ENCODE measurements at regions not wholly inside any gene's neighbourhood (a gene's known extent, or its start where the extent isn't known, plus 50 kb on each side); places are given as distances from the start of the nearest gene placed in this dataset.
"Not testable (repeated sequence)": the region's sequence is repeated elsewhere in the genome, so short reads cannot be mapped to it uniquely, and the experiment has no call there.

- TF ChIP-seq CTCF (IDR thresholded peaks at IDR 0.05; ENCODE audit: insufficient read depth, low read depth, low read length, missing control alignments) = no peak
- DNase-seq (ENCODE audit: low read depth) = no peak
Measured at GRCh38 chr6:854406-855118, 161.6 kb upstream of the EXOC2 start.

GRCh38 chr6:852216-852615, 159.3 kb upstream of the EXOC2 start:
- DNase-seq (ENCODE audit: low read depth); H3K4me3 ChIP-seq (ENCODE audit: low read depth, low read length): not testable (repeated sequence)

More at GRCh38 chr6:854406-855118, 161.6 kb upstream of the EXOC2 start:
- no peak overlapping the region for H3K4me3 ChIP-seq (ENCODE audit: low read depth, low read length)

- TF ChIP-seq CTCF (IDR thresholded peaks at IDR 0.05; ENCODE audit: insufficient read depth, low read depth, low read length, missing control alignments) = no peak
- H3K4me3 ChIP-seq (ENCODE audit: low read depth, low read length) = no peak overlapping the region
- DNase-seq (ENCODE audit: low read depth) = no peak
Measured at GRCh38 chr6:849075-849506, 156.2 kb upstream of the EXOC2 start.

- H3K4me3 ChIP-seq (ENCODE audit: low read depth, low read length) = no peak overlapping the region
- no peak for DNase-seq (ENCODE audit: low read depth)
- TF ChIP-seq CTCF (IDR thresholded peaks at IDR 0.05; ENCODE audit: insufficient read depth, low read depth, low read length, missing control alignments) = no peak
Measured at GRCh38 chr6:845566-845965, 152.6 kb upstream of the EXOC2 start.

- DNase-seq (ENCODE audit: low read depth) = no peak
- H3K4me3 ChIP-seq (ENCODE audit: low read depth, low read length) = no peak overlapping the region
- no peak for TF ChIP-seq CTCF (IDR thresholded peaks at IDR 0.05; ENCODE audit: insufficient read depth, low read depth, low read length, missing control alignments)
Measured at GRCh38 chr6:845101-845500, 152.2 kb upstream of the EXOC2 start.

GRCh38 chr6:842141-842540, 149.2 kb upstream of the EXOC2 start:
- H3K4me3 ChIP-seq (ENCODE audit: low read depth, low read length) = no peak overlapping the region
- DNase-seq (ENCODE audit: low read depth) = no peak
- TF ChIP-seq CTCF (IDR thresholded peaks at IDR 0.05; ENCODE audit: insufficient read depth, low read depth, low read length, missing control alignments) = no peak

GRCh38 chr6:841569-841968, 148.6 kb upstream of the EXOC2 start:
- no peak overlapping the region for H3K4me3 ChIP-seq (ENCODE audit: low read depth, low read length)
- DNase-seq (ENCODE audit: low read depth) = no peak
- TF ChIP-seq CTCF (IDR thresholded peaks at IDR 0.05; ENCODE audit: insufficient read depth, low read depth, low read length, missing control alignments) = no peak
